OCI-LY1 (cell line): ENCODE measurements at regions not wholly inside any gene's neighbourhood (a gene's known extent, or its start where the extent isn't known, plus 50 kb on each side); places are given as distances from the start of the nearest gene placed in this dataset.

Source experiments
- CTCF ChIP-seq: fragments of 200-600 bp; sonication (generic), shearing (Covaris generic); IDR thresholded peaks from 2 replicates; pipeline ENCODE4 v1.5.1; 2017; ENCODE audit warnings: mild to moderate bottlenecking, antibody characterized with exemption, low read length, moderate library complexity, mixed read lengths
- EZH2 ChIP-seq: fragments of 200-600 bp; sonication (generic), shearing (Covaris generic); IDR thresholded peaks from 2 replicates; pipeline ENCODE4 v1.8.0; 2017; ENCODE audit warnings: borderline replicate concordance, mixed run types, mild to moderate bottlenecking, antibody characterized with exemption, low read length, moderate library complexity, mixed read lengths

- TF ChIP-seq CTCF (no peak), EZH2 (no peak)
Measured at GRCh38 chr11:87967459-87967858, 207.8 kb downstream of the RAB38 start.
